AG20443 (cell line): ENCODE measurements at regions not wholly inside any gene's neighbourhood (a gene's known extent, or its start where the extent isn't known, plus 50 kb on each side); places are given as distances from the start of the nearest gene placed in this dataset.
"Not testable (repeated sequence)": the region's sequence is repeated elsewhere in the genome, so short reads cannot be mapped to it uniquely, and the experiment has no call there.

Source experiments
- DNase-seq: peaks from one replicate; pipeline ENCODE4 v3.0.0; 2012; ENCODE audit warnings: low spot score, mixed read lengths

GRCh38 chr3:134106580-134106979 is 76.9 kb upstream of the SLCO2A1 start:
- DNase-seq: no peak

- no peak for DNase-seq
These were observed 76.3 kb upstream of the SLCO2A1 start for GRCh38 chr3:134105876-134106556.

GRCh38 chr3:134104031-134104430 is 74.3 kb upstream of the SLCO2A1 start:
- no peak for DNase-seq

- no peak for DNase-seq
These were observed 73.7 kb upstream of the SLCO2A1 start for GRCh38 chr3:134103470-134103869.

- DNase-seq: no peak
These were observed 73.3 kb upstream of the SLCO2A1 start for GRCh38 chr3:134102976-134103375.

GRCh38 chr3:134096214-134096613 is 66.5 kb upstream of the SLCO2A1 start:
- not testable (repeated sequence) for DNase-seq

- no peak for DNase-seq
These were observed 65.3 kb upstream of the SLCO2A1 start for GRCh38 chr3:134095005-134095404.

GRCh38 chr3:134094491-134094890 is 64.8 kb upstream of the SLCO2A1 start:
- DNase-seq: no peak

GRCh38 chr3:134093956-134094355 is 64.2 kb upstream of the SLCO2A1 start:
- DNase-seq: no peak

- DNase-seq: no peak
These were observed 62.5 kb upstream of the SLCO2A1 start for GRCh38 chr3:134092208-134092701.

- DNase-seq: no peak
These were observed 60.3 kb upstream of the SLCO2A1 start for GRCh38 chr3:134090031-134090430.

- DNase-seq: no peak
These were observed 57.6 kb upstream of the SLCO2A1 start for GRCh38 chr3:134087060-134087974.

GRCh38 chr3:134086616-134087015 is 56.9 kb upstream of the SLCO2A1 start:
- DNase-seq: no peak

- peak; percentile 42 for DNase-seq
These were observed 55.5 kb upstream of the SLCO2A1 start for GRCh38 chr3:134085034-134085775.

GRCh38 chr3:134084242-134084950 is 54.7 kb upstream of the SLCO2A1 start:
- DNase-seq: no peak

- DNase-seq: no peak
These were observed 54.0 kb upstream of the SLCO2A1 start for GRCh38 chr3:134083626-134084241.

GRCh38 chr3:134083008-134083407 is 53.3 kb upstream of the SLCO2A1 start:
- no peak for DNase-seq

GRCh38 chr3:134082582-134082981 is 52.9 kb upstream of the SLCO2A1 start:
- DNase-seq: no peak

- DNase-seq: no peak
These were observed 51.5 kb upstream of the SLCO2A1 start for GRCh38 chr3:134081211-134081610.

- DNase-seq: no peak
These were observed 51.0 kb upstream of the SLCO2A1 start for GRCh38 chr3:134080761-134081160.

GRCh38 chr3:134079761-134080160 is 50.0 kb upstream of the SLCO2A1 start:
- no peak for DNase-seq
